ENCODE measurements at regions not wholly inside any gene's neighbourhood (a gene's known extent, or its start where the extent isn't known, plus 50 kb on each side); places are given as distances from the start of the nearest gene placed in this dataset.

GRCh38 chr2:22499082-22499839 lies 885.7 kb upstream of the KLHL29 start:
- no peaks in the 10 kb centered on the region for H3K9me2 ChIP-seq (replicated peaks; ENCODE audit: control insufficient read depth, low read length)
- H3K27me3 ChIP-seq (ENCODE audit: control insufficient read depth, low read length), result no peaks in the 10 kb centered on the region
- TF ChIP-seq CTCF (IDR thresholded peaks at IDR 0.05; ENCODE audit: low read depth, low read length, poor library complexity, severe bottlenecking), result no peak
- no peaks in the 10 kb centered on the region for H3K79me2 ChIP-seq (ENCODE audit: control insufficient read depth, low read length)
- no peaks in the 10 kb centered on the region for H3K9me3 ChIP-seq (ENCODE audit: control insufficient read depth, insufficient read depth, low read length)
- H3F3A ChIP-seq (ENCODE audit: control insufficient read depth, insufficient read depth), result no peaks in the 10 kb centered on the region
- H3K27ac ChIP-seq (ENCODE audit: low read depth, low read length), result no peak overlapping the region
- no peak overlapping the region for H3K4me3 ChIP-seq (ENCODE audit: low read length)
- no peaks in the 10 kb centered on the region for H4K20me1 ChIP-seq (ENCODE audit: control insufficient read depth, insufficient read depth, low read depth, low read length)
- no peak overlapping the region for H3K4me2 ChIP-seq (ENCODE audit: low read length)
- H3K4me1 ChIP-seq (ENCODE audit: control insufficient read depth, low read length), result no peaks in the 10 kb centered on the region
- H3K36me3 ChIP-seq (ENCODE audit: control insufficient read depth, low read length), result no peaks in the 10 kb centered on the region

GRCh38 chr2:22500555-22500935 lies 884.4 kb upstream of the KLHL29 start:
- Histone ChIP-seq H4K20me1 (ENCODE audit: control insufficient read depth, insufficient read depth, low read depth, low read length) (no peaks in the 10 kb centered on the region), H3K79me2 (ENCODE audit: control insufficient read depth, low read length) (no peaks in the 10 kb centered on the region), H3K36me3 (ENCODE audit: control insufficient read depth, low read length) (no peaks in the 10 kb centered on the region), H3K4me1 (ENCODE audit: control insufficient read depth, low read length) (no peaks in the 10 kb centered on the region), H3K4me3 (ENCODE audit: low read length) (no peak overlapping the region), H3K27me3 (ENCODE audit: control insufficient read depth, low read length) (no peaks in the 10 kb centered on the region), H3F3A (ENCODE audit: control insufficient read depth, insufficient read depth) (no peaks in the 10 kb centered on the region), H3K27ac (ENCODE audit: low read depth, low read length) (no peak overlapping the region), H3K9me3 (ENCODE audit: control insufficient read depth, insufficient read depth, low read length) (no peaks in the 10 kb centered on the region), H3K4me2 (ENCODE audit: low read length) (no peak overlapping the region), H3K9me2 (replicated peaks; ENCODE audit: control insufficient read depth, low read length) (no peaks in the 10 kb centered on the region)
- TF ChIP-seq EZH2phosphoT487 (IDR thresholded peaks at IDR 0.05; ENCODE audit: borderline replicate concordance, low read length), result no peak
- TF ChIP-seq CTCF (IDR thresholded peaks at IDR 0.05; ENCODE audit: low read depth, low read length, poor library complexity, severe bottlenecking), result no peak

GRCh38 chr2:22501851-22502250 lies 883.1 kb upstream of the KLHL29 start:
- Histone ChIP-seq H3K27ac (ENCODE audit: low read depth, low read length) (no peak overlapping the region), H3K9me3 (ENCODE audit: control insufficient read depth, insufficient read depth, low read length) (no peaks in the 10 kb centered on the region), H3F3A (ENCODE audit: control insufficient read depth, insufficient read depth) (no peaks in the 10 kb centered on the region), H3K4me1 (ENCODE audit: control insufficient read depth, low read length) (no peaks in the 10 kb centered on the region), H3K9me2 (replicated peaks; ENCODE audit: control insufficient read depth, low read length) (no peaks in the 10 kb centered on the region), H3K27me3 (ENCODE audit: control insufficient read depth, low read length) (no peaks in the 10 kb centered on the region), H3K4me3 (ENCODE audit: low read length) (no peak overlapping the region), H3K79me2 (ENCODE audit: control insufficient read depth, low read length) (no peaks in the 10 kb centered on the region), H4K20me1 (ENCODE audit: control insufficient read depth, insufficient read depth, low read depth, low read length) (no peaks in the 10 kb centered on the region), H3K4me2 (ENCODE audit: low read length) (no peak overlapping the region), H3K36me3 (ENCODE audit: control insufficient read depth, low read length) (no peaks in the 10 kb centered on the region)
- TF ChIP-seq CTCF (IDR thresholded peaks at IDR 0.05; ENCODE audit: low read depth, low read length, poor library complexity, severe bottlenecking) (no peak), EZH2phosphoT487 (IDR thresholded peaks at IDR 0.05; ENCODE audit: borderline replicate concordance, low read length) (no peak)
